ENCODE measurements at regions not wholly inside any gene's neighbourhood (a gene's known extent, or its start where the extent isn't known, plus 50 kb on each side); places are given as distances from the start of the nearest gene placed in this dataset.

DNA sequence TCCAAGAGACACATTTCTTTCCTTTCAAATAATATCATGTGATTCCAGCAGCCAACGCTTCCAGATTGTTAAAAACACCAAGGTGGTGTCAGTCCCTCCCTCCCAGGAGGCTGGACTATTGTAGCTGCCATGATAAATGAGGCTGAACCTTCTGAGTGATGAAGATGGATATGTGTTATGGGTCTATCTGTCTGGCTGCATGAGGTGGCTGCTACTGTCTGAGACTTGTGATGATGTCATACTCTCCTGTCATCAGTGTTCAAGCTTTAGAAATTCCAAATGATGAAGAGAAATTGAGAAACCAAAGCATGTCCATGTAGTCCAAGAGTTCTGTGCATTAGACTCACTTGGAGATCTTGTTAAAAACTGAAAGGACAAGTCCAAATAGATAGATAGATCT, 683.0 kb downstream of the NTRK3 start:
- TF ChIP-seq, protein P1, sequence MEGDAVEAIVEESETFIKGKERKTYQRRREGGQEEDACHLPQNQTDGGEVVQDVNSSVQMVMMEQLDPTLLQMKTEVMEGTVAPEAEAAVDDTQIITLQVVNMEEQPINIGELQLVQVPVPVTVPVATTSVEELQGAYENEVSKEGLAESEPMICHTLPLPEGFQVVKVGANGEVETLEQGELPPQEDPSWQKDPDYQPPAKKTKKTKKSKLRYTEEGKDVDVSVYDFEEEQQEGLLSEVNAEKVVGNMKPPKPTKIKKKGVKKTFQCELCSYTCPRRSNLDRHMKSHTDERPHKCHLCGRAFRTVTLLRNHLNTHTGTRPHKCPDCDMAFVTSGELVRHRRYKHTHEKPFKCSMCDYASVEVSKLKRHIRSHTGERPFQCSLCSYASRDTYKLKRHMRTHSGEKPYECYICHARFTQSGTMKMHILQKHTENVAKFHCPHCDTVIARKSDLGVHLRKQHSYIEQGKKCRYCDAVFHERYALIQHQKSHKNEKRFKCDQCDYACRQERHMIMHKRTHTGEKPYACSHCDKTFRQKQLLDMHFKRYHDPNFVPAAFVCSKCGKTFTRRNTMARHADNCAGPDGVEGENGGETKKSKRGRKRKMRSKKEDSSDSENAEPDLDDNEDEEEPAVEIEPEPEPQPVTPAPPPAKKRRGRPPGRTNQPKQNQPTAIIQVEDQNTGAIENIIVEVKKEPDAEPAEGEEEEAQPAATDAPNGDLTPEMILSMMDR (IDR thresholded peaks at IDR 0.05; ENCODE audit: extremely low read depth, insufficient read depth, missing control alignments) = no peak
- in situ Hi-C loops (cut with MboI; ENCODE audit: low pct_unique_long_range_greater_than_20kb, low sequenced_read_pairs, unreplicated experiment) = no loop called here
- no peak for DNase-seq (ENCODE audit: low spot score)

DNA sequence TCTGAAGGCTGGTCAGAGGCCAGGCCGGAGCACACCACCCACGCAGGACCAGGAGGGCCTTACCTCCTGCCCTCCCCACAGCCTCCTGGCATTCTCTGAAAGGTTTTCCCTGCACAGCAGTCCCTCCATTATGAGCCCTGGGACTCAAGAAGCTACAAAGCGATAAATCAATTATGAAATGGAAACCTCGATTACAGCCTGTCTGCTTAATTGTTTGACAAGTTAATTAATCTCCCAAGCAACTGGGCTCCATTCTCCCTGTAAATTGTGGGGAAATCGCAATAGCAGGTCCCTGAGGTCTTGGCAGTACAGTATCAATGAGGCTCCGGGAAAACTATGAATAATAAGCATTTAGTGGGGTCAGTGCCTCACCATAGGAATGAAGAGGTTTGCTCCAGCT, 683.5 kb downstream of the NTRK3 start:
- DNase-seq (ENCODE audit: low spot score) = no peak
- TF ChIP-seq, protein P1 (IDR thresholded peaks at IDR 0.05; ENCODE audit: extremely low read depth, insufficient read depth, missing control alignments) = no peak
- in situ Hi-C loops (cut with MboI; ENCODE audit: low pct_unique_long_range_greater_than_20kb, low sequenced_read_pairs, unreplicated experiment) = no loop called here

DNA sequence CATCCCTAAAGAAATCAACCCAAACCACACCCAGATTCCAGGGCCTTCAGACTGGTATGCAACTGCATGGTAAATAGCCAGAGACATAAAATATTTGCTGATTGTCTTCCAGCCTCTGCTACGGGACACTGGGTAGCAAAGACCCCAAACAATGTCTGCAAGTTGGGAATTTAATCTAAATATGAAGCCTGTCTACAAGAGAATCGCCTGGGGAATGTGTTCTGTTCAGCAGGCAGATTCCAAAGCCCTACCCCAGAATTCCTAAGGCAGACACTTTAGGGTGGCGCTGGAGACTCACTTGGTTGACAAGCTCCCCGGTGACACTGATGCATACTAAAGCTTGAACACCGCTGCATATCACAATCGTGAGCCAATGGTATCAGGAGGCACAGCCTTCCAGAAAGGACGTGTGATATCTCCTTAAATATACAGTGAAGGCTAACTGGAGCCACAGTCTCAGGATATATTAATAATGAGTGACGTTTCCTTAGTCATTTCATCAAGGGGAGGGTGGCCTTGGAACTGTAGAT, 684.1 kb downstream of the NTRK3 start:
- DNase-seq (ENCODE audit: low spot score) = no peak
- TF ChIP-seq, protein P1 (IDR thresholded peaks at IDR 0.05; ENCODE audit: extremely low read depth, insufficient read depth, missing control alignments) = no peak
- in situ Hi-C loops (cut with MboI; ENCODE audit: low pct_unique_long_range_greater_than_20kb, low sequenced_read_pairs, unreplicated experiment) = no loop called here

DNA sequence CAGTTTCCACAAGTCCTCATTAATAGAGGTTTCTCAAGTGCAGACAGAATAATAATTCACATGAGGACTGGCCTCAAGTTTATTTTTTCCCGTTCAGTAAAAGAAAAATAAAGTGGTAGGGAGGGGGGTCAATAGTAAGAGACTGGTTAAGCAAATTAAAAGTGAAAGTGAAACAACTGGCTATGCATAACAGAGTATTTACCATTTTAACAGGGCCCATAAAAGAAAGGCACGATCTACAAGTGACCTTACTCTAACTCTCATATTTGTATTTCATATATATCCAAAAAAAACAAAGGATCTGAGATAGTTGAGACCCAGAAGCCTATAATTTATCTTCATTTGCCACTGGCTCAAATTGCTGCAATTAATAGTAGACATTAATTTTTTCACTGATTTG, 686.3 kb downstream of the NTRK3 start:
- no peak for DNase-seq (ENCODE audit: low spot score)
- in situ Hi-C loops (cut with MboI; ENCODE audit: low pct_unique_long_range_greater_than_20kb, low sequenced_read_pairs, unreplicated experiment) = no loop called here

DNA sequence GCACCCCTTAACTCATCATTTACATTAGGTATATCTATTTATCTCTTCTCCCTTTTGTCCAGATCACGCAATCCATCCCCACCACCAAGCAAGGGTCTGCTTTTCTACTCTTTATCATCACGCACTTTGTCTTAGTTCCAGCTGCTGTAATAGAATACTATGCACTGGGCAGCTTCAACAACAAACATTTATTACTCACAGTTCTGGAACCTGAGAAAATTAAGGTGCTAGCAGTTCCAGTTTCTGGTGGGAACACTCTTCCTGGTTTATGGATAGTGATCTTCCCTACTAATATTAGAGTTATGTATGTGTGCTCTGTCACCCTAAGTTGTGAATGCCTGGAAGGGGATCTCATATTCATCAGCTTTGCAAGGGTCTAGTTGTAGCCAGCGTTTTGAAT, 687.0 kb downstream of the NTRK3 start:
- in situ Hi-C loops (cut with MboI; ENCODE audit: low pct_unique_long_range_greater_than_20kb, low sequenced_read_pairs, unreplicated experiment) = no loop called here
- no peak for DNase-seq (ENCODE audit: low spot score)
- TF ChIP-seq, protein P1 (IDR thresholded peaks at IDR 0.05; ENCODE audit: extremely low read depth, insufficient read depth, missing control alignments) = no peak

More for the DNA sequence above, 686.3 kb downstream of the NTRK3 start:
- TF ChIP-seq, protein P1 (IDR thresholded peaks at IDR 0.05; ENCODE audit: extremely low read depth, insufficient read depth, missing control alignments) = no peak

DNA sequence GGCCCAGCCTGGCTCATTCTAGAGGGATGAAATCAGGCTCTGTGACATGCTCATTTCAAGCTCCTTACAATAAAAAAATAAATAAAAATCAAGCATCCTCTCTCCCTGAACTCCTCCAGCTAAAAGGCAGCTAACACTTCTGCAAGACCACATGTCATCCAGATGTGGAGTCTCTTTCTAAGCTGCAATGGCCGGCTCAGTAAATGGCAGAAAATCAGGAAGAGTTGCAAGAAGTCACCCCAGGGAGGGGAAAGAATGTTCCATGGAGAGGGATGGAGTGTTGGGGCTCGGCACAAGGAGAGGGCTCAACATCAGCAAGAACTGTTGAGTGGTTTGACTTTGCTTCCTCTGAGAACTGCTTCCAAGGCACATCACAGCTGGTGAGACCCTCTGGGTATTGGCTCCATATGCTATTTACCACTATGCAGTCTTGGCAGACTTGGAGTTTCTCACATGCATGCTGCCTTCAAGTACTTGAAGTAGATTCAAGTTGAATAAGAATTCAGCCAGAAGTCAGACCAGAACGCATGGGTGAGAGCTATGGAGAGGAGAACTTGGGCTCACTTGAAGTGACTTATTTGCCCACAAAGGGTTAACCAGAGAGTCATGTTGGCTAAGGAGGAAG, 689.0 kb downstream of the NTRK3 start:
- TF ChIP-seq, protein P1 (IDR thresholded peaks at IDR 0.05; ENCODE audit: extremely low read depth, insufficient read depth, missing control alignments) = no peak
- in situ Hi-C loops (cut with MboI; ENCODE audit: low pct_unique_long_range_greater_than_20kb, low sequenced_read_pairs, unreplicated experiment) = no loop called here
- no peak for DNase-seq (ENCODE audit: low spot score)
